Stimulated activated CD8-positive, alpha-beta memory T cell treated with anti-CD3 and anti-CD28 coated beads, Interleukin-7, amount 100 ng/mL, for 1 hour (primary cell): ENCODE measurements at regions not wholly inside any gene's neighbourhood (a gene's known extent, or its start where the extent isn't known, plus 50 kb on each side); places are given as distances from the start of the nearest gene placed in this dataset.
"Not testable (repeated sequence)": the region's sequence is repeated elsewhere in the genome, so short reads cannot be mapped to it uniquely, and the experiment has no call there.

Experiments used
- DNase-seq, 2 donors: peaks; one replicate each; pipeline ENCODE4 v3.0.0-alpha.2; 2020; ENCODE audit warnings: low read depth in 2 of 2

- DNase-seq = no peak
These were observed 59.7 kb downstream of the HMGB3 start for GRCh38 chrX:151042842-151043241.

- DNase-seq = not testable (repeated sequence)
These were observed 83.2 kb downstream of the HMGB3 start for GRCh38 chrX:151066373-151066772.

GRCh38 chrX:151073767-151074166 lies 90.6 kb downstream of the HMGB3 start:
- DNase-seq = no peak

GRCh38 chrX:151081016-151081415 lies 95.4 kb upstream of the GPR50 start:
- DNase-seq = no peak

GRCh38 chrX:151082077-151082948 lies 94.1 kb upstream of the GPR50 start:
- DNase-seq = peak; percentile 23 to 26

- no peak for DNase-seq
These were observed 91.9 kb upstream of the GPR50 start for GRCh38 chrX:151084454-151084853.

GRCh38 chrX:151085207-151085606 lies 91.2 kb upstream of the GPR50 start:
- DNase-seq = no peak

GRCh38 chrX:151088221-151088620 lies 88.2 kb upstream of the GPR50 start:
- DNase-seq = no peak

GRCh38 chrX:151099001-151099400 lies 77.4 kb upstream of the GPR50 start:
- DNase-seq = no peak

- no peak for DNase-seq
These were observed 75.6 kb upstream of the GPR50 start for GRCh38 chrX:151100799-151101198.

GRCh38 chrX:151113200-151113599 lies 63.2 kb upstream of the GPR50 start:
- DNase-seq = not testable (repeated sequence)
